SK-N-SH treated with all-trans-retinoic acid at 6 μM for 48 hours (cell line): ENCODE measurements at regions not wholly inside any gene's neighbourhood (a gene's known extent, or its start where the extent isn't known, plus 50 kb on each side); places are given as distances from the start of the nearest gene placed in this dataset.

Experiments
- ATAC-seq: fragments of 200-7000 bp; cut with Tn5 transposase; 3 replicates; pipeline ENCODE4 v1.9.1; 2020; ENCODE audit warnings: mild to moderate bottlenecking, moderate library complexity
- BACH2 ChIP-seq: fragments of 250-450 bp; sonication (Bioruptor Pico); IDR thresholded peaks from 2 replicates; pipeline ENCODE4 v1.9.0; 2021; ENCODE audit warnings: mild to moderate bottlenecking, borderline replicate concordance
- CSDC2 ChIP-seq: fragments of 250-450 bp; sonication (Bioruptor Pico); IDR thresholded peaks from 2 replicates; pipeline ENCODE4 v1.5.0; 2020; ENCODE audit warnings: mild to moderate bottlenecking, moderate library complexity
- CSRNP3 ChIP-seq: fragments of 250-450 bp; sonication (Bioruptor Pico); IDR thresholded peaks from 2 replicates; pipeline ENCODE4 v1.5.1; 2021; ENCODE audit warnings: mild to moderate bottlenecking, moderate library complexity
- ESRRG ChIP-seq: fragments of 250-450 bp; sonication (Bioruptor Pico); IDR thresholded peaks from 2 replicates; pipeline ENCODE4 v1.6.1; 2021; ENCODE audit warnings: mild to moderate bottlenecking
- GLIS3 ChIP-seq: fragments of 250-450 bp; sonication (Bioruptor Pico); IDR thresholded peaks from 2 replicates; pipeline ENCODE4 v1.5.0; 2020; ENCODE audit warnings: mild to moderate bottlenecking, moderate library complexity
- PATZ1 ChIP-seq: fragments of 250-450 bp; sonication (Bioruptor Pico); IDR thresholded peaks from 2 replicates; pipeline ENCODE4 v1.8.0; 2020; ENCODE audit warnings: mild to moderate bottlenecking, moderate library complexity, borderline replicate concordance
- POU6F1 ChIP-seq: fragments of 250-450 bp; sonication (Bioruptor Pico); IDR thresholded peaks from 2 replicates; pipeline ENCODE4 v1.8.0; 2021; ENCODE audit warnings: low read depth, mild to moderate bottlenecking, moderate library complexity, borderline replicate concordance
- PPARA ChIP-seq: fragments of 250-450 bp; sonication (Bioruptor Pico); IDR thresholded peaks from 2 replicates; pipeline ENCODE4 v1.5.0; 2020; ENCODE audit warnings: mild to moderate bottlenecking, borderline replicate concordance
- RARB ChIP-seq: fragments of 250-450 bp; sonication (Bioruptor Pico); IDR thresholded peaks from 2 replicates; pipeline ENCODE4 v1.8.0; 2021; ENCODE audit warnings: mild to moderate bottlenecking, moderate library complexity
- SNAI2 ChIP-seq: fragments of 250-450 bp; sonication (Bioruptor Pico); IDR thresholded peaks from 2 replicates; pipeline ENCODE4 v1.5.0; 2020; ENCODE audit warnings: mild to moderate bottlenecking, moderate library complexity
- TOX ChIP-seq: fragments of 250-450 bp; sonication (Bioruptor Pico); IDR thresholded peaks from 2 replicates; pipeline ENCODE4 v1.8.0; 2021; ENCODE audit warnings: mild to moderate bottlenecking, moderate library complexity, borderline replicate concordance
- TSHZ2 ChIP-seq: fragments of 250-450 bp; sonication (Bioruptor Pico); IDR thresholded peaks from 2 replicates; pipeline ENCODE4 v1.5.0; 2020; ENCODE audit warnings: mild to moderate bottlenecking, moderate library complexity
- ZC3H10 ChIP-seq: fragments of 250-450 bp; sonication (Bioruptor Pico); IDR thresholded peaks from 2 replicates; pipeline ENCODE4 v1.5.1; 2021; ENCODE audit warnings: mild to moderate bottlenecking, moderate library complexity
- ZFP30 ChIP-seq: fragments of 450-650 bp; formaldehyde crosslinking; IDR thresholded peaks from 2 replicates; pipeline ENCODE4 v1.5.0; 2022; ENCODE audit warnings: mild to moderate bottlenecking, moderate library complexity
- ZNF565 ChIP-seq: fragments of 450-650 bp; formaldehyde crosslinking; conservative IDR thresholded peaks from 2 replicates; pipeline ENCODE4 v1.5.0; 2020; ENCODE audit warnings: low read depth, mild to moderate bottlenecking, moderate library complexity
- ZNF8 ChIP-seq: fragments of 450-650 bp; formaldehyde crosslinking; IDR thresholded peaks from 2 replicates; pipeline ENCODE4 v1.5.0; 2020; ENCODE audit warnings: mild to moderate bottlenecking, moderate library complexity

- no peak for TF ChIP-seq TSHZ2 (CRISPR knock-in tag)
- TF ChIP-seq CSRNP3 (CRISPR knock-in tag) = no peak
Observed at GRCh38 chr5:96538808-96539250, 105.8 kb upstream of the PCSK1 start (continued).

- no peak for ATAC-seq
- TF ChIP-seq TSHZ2 (CRISPR knock-in tag) = no peak
- TF ChIP-seq BACH2 = no peak
- no peak for TF ChIP-seq PPARA (CRISPR knock-in tag)
- TF ChIP-seq SNAI2 (CRISPR knock-in tag) = no peak
- TF ChIP-seq ZNF8 (CRISPR knock-in tag) = no peak
- no peak for TF ChIP-seq ESRRG (CRISPR knock-in tag)
- TF ChIP-seq GLIS3 = no peak
- no peak for TF ChIP-seq ZFP30 (CRISPR knock-in tag)
- no peak for TF ChIP-seq PATZ1 (CRISPR knock-in tag)
- no peak for TF ChIP-seq POU6F1 (CRISPR knock-in tag)
- TF ChIP-seq TOX (CRISPR knock-in tag) = no peak
- no peak for TF ChIP-seq ZC3H10 (CRISPR knock-in tag)
Observed at GRCh38 chr5:96546120-96546519, 113.1 kb upstream of the PCSK1 start.

- ATAC-seq = no peak
- TF ChIP-seq PATZ1 (CRISPR knock-in tag) = no peak
- TF ChIP-seq RARB (CRISPR knock-in tag) = no peak
- TF ChIP-seq TOX (CRISPR knock-in tag) = no peak
- TF ChIP-seq CSDC2 = no peak
- no peak for TF ChIP-seq GLIS3
- TF ChIP-seq ZNF565 (CRISPR knock-in tag) = no peak
- no peak for TF ChIP-seq POU6F1 (CRISPR knock-in tag)
- TF ChIP-seq BACH2 = no peak
- TF ChIP-seq ZFP30 (CRISPR knock-in tag) = no peak
Observed at GRCh38 chr5:96547486-96547885, 114.4 kb upstream of the PCSK1 start.
